A673 (cell line): ENCODE measurements at regions not wholly inside any gene's neighbourhood (a gene's known extent, or its start where the extent isn't known, plus 50 kb on each side); places are given as distances from the start of the nearest gene placed in this dataset.

ENCODE experiments used
- BruUV-seq: library from RNA; stranded (reverse); fragments of 400-500 nt; replicated peaks from 2 replicates; lab custom pipeline; 2021; lab: Mats Ljungman, UMichigan
- CTCF ChIA-PET: fragments of 300-600 bp; sonication (Branson Sonifier 250); formaldehyde crosslinking; loops from one replicate; lab custom pipeline; 2022; ENCODE audit warnings: antibody characterized with exemption; lab: Charles Lee
- POLR2A ChIA-PET: fragments of 300-600 bp; sonication (Branson Sonifier 250); formaldehyde crosslinking; loops from one replicate; lab custom pipeline; 2022; ENCODE audit warnings: antibody characterized with exemption; ENCODE audit not compliant: low non-redundant PET; lab: Charles Lee
- DNase-seq: peaks from one replicate; pipeline ENCODE4 v3.0.0-alpha.2; 2015; ENCODE audit warnings: low spot score
- H3K27ac ChIP-seq: fragments of 200-600 bp; sonication (generic); 2 replicates; pipeline ENCODE4 v1.5.1; 2016; ENCODE audit warnings: mixed run types, low read depth, mild to moderate bottlenecking, mixed read lengths, antibody characterized with exemption, low read length; ENCODE audit not compliant: poor library complexity, severe bottlenecking
- H3K27me3 ChIP-seq: fragments of 200-600 bp; sonication (generic); replicated peaks from 2 replicates; pipeline ENCODE4 v1.6.1; 2017; ENCODE audit warnings: mixed run types, low read depth, mild to moderate bottlenecking, mixed read lengths, antibody characterized with exemption, low read length; ENCODE audit not compliant: insufficient read depth, poor library complexity
- H3K36me3 ChIP-seq: fragments of 200-600 bp; sonication (generic); 2 replicates; pipeline ENCODE4 v1.6.1; 2016; ENCODE audit warnings: mixed run types, mild to moderate bottlenecking, mixed read lengths, antibody characterized with exemption, low read length; ENCODE audit not compliant: insufficient read depth, poor library complexity, severe bottlenecking
- H3K4me1 ChIP-seq: fragments of 200-600 bp; sonication (generic); 2 replicates; pipeline ENCODE4 v1.6.1; 2017; ENCODE audit warnings: mixed run types, mild to moderate bottlenecking, mixed read lengths, antibody characterized with exemption, low read length; ENCODE audit not compliant: insufficient read depth, poor library complexity, severe bottlenecking
- H3K4me3 ChIP-seq: fragments of 200-600 bp; sonication (generic); 2 replicates; pipeline ENCODE4 v1.5.1; 2016; ENCODE audit warnings: low read depth, mixed run types, mild to moderate bottlenecking, mixed read lengths, low read length; ENCODE audit not compliant: poor library complexity, severe bottlenecking
- H3K9me3 ChIP-seq: fragments of 200-600 bp; sonication (generic); 2 replicates; pipeline ENCODE4 v1.6.1; 2016; ENCODE audit warnings: mixed run types, low read depth, mild to moderate bottlenecking, mixed read lengths, antibody characterized with exemption, low read length; ENCODE audit not compliant: poor library complexity, severe bottlenecking
- EZH2 ChIP-seq: fragments of 200-600 bp; sonication (generic); IDR thresholded peaks from 2 replicates; pipeline ENCODE4 v1.6.1; 2017; ENCODE audit warnings: borderline replicate concordance, low read depth, mild to moderate bottlenecking, mixed read lengths, antibody characterized with exemption, low read length; ENCODE audit not compliant: poor library complexity, severe bottlenecking
- intact Hi-C: fragments of 100-400 bp; cut with micrococcal nuclease; formaldehyde crosslinking; loops from one replicate; pipeline ENCODE4 v1.10.0; 2022; ENCODE audit not compliant: unreplicated experiment
- TF ChIP-seq, protein P1 (sequence below): fragments of 300-800, 200-600 bp; sonication (generic); conservative IDR thresholded peaks from 2 replicates; pipeline ENCODE4 v1.5.1; 2017; ENCODE audit warnings: low read depth, mild to moderate bottlenecking, antibody characterized with exemption, low read length, moderate library complexity, mixed read lengths

DNA sequence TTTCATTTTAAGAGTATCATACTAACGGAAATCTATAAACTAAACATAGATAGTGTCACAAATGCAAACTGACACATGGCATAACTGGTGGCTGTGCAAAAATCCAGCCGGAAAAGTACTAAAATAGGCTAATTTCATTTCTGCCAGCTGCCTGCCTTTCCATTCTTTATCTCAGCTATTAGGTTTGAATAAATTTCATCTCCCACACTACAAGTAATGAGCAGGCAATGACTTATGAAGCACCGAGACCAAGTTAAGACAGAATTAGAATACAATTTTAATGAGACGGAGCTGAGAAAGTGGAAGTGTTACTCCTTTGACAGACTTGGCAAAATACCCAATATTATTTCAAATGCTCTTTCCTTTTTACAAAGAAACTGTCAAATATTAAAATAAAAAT is 258.8 kb upstream of the ZNF608 start:
- H3K27ac ChIP-seq: no peak overlapping the region
- no peaks in the 10 kb centered on the region for H3K36me3 ChIP-seq
- TF ChIP-seq EZH2: no peak
- TF ChIP-seq, protein P1, sequence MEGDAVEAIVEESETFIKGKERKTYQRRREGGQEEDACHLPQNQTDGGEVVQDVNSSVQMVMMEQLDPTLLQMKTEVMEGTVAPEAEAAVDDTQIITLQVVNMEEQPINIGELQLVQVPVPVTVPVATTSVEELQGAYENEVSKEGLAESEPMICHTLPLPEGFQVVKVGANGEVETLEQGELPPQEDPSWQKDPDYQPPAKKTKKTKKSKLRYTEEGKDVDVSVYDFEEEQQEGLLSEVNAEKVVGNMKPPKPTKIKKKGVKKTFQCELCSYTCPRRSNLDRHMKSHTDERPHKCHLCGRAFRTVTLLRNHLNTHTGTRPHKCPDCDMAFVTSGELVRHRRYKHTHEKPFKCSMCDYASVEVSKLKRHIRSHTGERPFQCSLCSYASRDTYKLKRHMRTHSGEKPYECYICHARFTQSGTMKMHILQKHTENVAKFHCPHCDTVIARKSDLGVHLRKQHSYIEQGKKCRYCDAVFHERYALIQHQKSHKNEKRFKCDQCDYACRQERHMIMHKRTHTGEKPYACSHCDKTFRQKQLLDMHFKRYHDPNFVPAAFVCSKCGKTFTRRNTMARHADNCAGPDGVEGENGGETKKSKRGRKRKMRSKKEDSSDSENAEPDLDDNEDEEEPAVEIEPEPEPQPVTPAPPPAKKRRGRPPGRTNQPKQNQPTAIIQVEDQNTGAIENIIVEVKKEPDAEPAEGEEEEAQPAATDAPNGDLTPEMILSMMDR: no peak
- ChIA-PET POLR2A (no interaction called here), CTCF (no interaction called here)
- peak; percentile 78 for DNase-seq
- H3K9me3 ChIP-seq: no peaks in the 10 kb centered on the region
- H3K4me3 ChIP-seq: no peak overlapping the region
- peaks cover 17% of the 10 kb centered on the region for H3K4me1 ChIP-seq
- H3K27me3 ChIP-seq: peaks cover 14% of the 10 kb centered on the region
- no TSS peak for BruUV-seq
- intact Hi-C loops: loop anchor here (5.0 to 10.0 kb wide), 2 partner anchors 258 to 480 kb away; partner anchors contain the start of gene ZNF608

- H3K27me3 ChIP-seq: peaks cover 15% of the 10 kb centered on the region
- ChIA-PET CTCF (no interaction called here), POLR2A (no interaction called here)
- intact Hi-C loops: loop anchor here (5.0 to 10.0 kb wide), 2 partner anchors 259 to 479 kb away; partner anchors contain the start of gene ZNF608
- no TSS peak for BruUV-seq
- DNase-seq: peak; percentile 85
- H3K27ac ChIP-seq: no peak overlapping the region
- H3K36me3 ChIP-seq: no peaks in the 10 kb centered on the region
- no peak for TF ChIP-seq EZH2
- TF ChIP-seq, protein P1: no peak
- no peak overlapping the region for H3K4me3 ChIP-seq
- peaks cover 17% of the 10 kb centered on the region for H3K4me1 ChIP-seq
- H3K9me3 ChIP-seq: no peaks in the 10 kb centered on the region
These were observed 259.7 kb upstream of the ZNF608 start for GRCh38 chr5:125006011-125006685.

DNA sequence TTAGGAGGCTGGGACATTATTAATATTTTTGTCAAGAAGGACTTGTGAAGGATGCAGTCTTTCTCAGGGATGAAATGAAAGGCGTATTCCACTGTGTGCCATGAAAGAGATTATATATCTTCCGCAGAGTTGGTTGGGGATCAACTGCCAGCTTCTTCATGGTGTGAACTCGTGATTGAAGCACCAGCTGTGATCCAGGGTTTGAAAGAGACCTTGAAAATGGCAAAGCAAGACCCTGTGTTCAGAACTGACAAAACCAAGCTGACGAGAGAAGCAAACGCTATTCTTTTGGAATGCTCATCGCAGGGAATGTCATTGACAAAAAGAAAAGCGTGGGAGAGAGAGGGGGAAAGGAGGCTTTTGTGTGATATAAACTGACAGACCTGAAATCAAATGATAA is 263.9 kb upstream of the ZNF608 start:
- BruUV-seq: no TSS peak
- H3K27ac ChIP-seq: no peak overlapping the region
- POLR2A ChIA-PET: no interaction called here
- no peaks in the 10 kb centered on the region for H3K9me3 ChIP-seq
- H3K4me1 ChIP-seq: peaks cover 15% of the 10 kb centered on the region
- H3K27me3 ChIP-seq: peaks cover 33% of the 10 kb centered on the region
- intact Hi-C loops: no loop called here
- no peak for TF ChIP-seq EZH2
- TF ChIP-seq, protein P1: no peak
- H3K4me3 ChIP-seq: no peak overlapping the region
- no peak for DNase-seq
- CTCF ChIA-PET: no interaction called here
- H3K36me3 ChIP-seq: no peaks in the 10 kb centered on the region
